ENCODE measurements at regions not wholly inside any gene's neighbourhood (a gene's known extent, or its start where the extent isn't known, plus 50 kb on each side); places are given as distances from the start of the nearest gene placed in this dataset.

DNA sequence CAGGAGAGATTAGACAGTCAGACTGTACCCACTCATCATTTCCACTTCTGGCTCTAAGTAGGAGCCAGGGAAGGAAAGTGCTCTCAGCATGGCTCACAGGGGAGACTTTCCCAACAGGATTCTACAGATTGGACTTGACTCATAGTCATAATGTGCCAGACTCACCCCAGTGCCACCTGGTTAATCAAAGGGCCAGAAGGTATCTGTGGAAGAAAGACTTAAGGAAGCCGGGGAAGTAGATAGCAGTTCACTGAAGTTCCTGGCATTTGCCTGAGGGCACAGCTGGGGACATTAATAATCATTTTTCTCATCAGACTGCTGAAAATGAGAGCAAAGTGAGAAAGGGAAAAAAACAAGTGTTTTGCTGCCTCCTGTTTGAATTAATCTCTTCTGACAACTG is 717.5 kb downstream of the TUSC7 start (continued):
- TF ChIP-seq NFE2 (IDR thresholded peaks at IDR 0.05; ENCODE audit: low read depth), result no peak
- TF ChIP-seq, protein P1, sequence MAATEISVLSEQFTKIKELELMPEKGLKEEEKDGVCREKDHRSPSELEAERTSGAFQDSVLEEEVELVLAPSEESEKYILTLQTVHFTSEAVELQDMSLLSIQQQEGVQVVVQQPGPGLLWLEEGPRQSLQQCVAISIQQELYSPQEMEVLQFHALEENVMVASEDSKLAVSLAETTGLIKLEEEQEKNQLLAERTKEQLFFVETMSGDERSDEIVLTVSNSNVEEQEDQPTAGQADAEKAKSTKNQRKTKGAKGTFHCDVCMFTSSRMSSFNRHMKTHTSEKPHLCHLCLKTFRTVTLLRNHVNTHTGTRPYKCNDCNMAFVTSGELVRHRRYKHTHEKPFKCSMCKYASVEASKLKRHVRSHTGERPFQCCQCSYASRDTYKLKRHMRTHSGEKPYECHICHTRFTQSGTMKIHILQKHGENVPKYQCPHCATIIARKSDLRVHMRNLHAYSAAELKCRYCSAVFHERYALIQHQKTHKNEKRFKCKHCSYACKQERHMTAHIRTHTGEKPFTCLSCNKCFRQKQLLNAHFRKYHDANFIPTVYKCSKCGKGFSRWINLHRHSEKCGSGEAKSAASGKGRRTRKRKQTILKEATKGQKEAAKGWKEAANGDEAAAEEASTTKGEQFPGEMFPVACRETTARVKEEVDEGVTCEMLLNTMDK (IDR thresholded peaks at IDR 0.05; ENCODE audit: borderline replicate concordance, insufficient read depth, low read depth, low read length, poor library complexity, severe bottlenecking), result no peak

DNA sequence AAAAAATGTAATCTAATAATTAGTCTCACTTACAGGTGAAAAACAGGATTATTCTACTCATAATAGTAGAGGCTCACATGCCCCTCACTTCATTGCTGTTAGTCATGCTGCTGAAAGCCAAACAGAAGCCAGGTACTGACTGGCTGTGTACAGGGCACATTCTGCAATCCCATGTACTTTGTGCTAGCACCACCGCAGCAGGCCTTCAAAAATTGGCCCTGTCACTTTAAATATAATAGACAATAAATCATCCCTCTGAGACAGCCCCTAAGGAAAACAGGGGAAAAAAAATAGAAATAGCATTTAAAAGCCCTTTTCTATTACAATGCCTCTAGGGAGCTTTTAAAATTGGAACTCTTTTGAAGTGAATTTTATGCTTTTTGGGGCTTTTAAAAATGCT is 723.8 kb downstream of the TUSC7 start:
- no TSS peak for BruUV-seq (replicated peaks)
- intact Hi-C loops (cut with micrococcal nuclease) (no loop called here), in situ Hi-C loops (cut with MboI) (no loop called here)
- no peaks in the 10 kb centered on the region for H3K36me3 ChIP-seq (ENCODE audit: control insufficient read depth, insufficient read depth, low read length)
- H3K27ac ChIP-seq (ENCODE audit: extremely low read depth, low read depth, low read length), result no peak overlapping the region
- H3K9me3 ChIP-seq (replicated peaks; ENCODE audit: control insufficient read depth, insufficient read depth, low read depth, low read length), result no peaks in the 10 kb centered on the region
- no peaks in the 10 kb centered on the region for H3K9me1 ChIP-seq (ENCODE audit: control insufficient read depth, insufficient read depth, low read length)
- no peak overlapping the region for H2AFZ ChIP-seq (ENCODE audit: low read depth, low read length)
- POLR2A ChIA-PET, result no interaction called here
- H3K79me2 ChIP-seq (ENCODE audit: control insufficient read depth, insufficient read depth, low read length), result no peaks in the 10 kb centered on the region
- WGBS (ENCODE audit: insufficient coverage, low coverage, missing lambda C conversion rate), result 0% methylated on average over 1 of the region's 1 CpG
- no peak overlapping the region for H3K4me3 ChIP-seq
- CTCF ChIA-PET (ENCODE audit: low intra/inter-chr PET ratio), result no interaction called here
- no peak overlapping the region for H3K9ac ChIP-seq (ENCODE audit: insufficient read depth in 1 of 2, low read depth in 2 of 2, low read length in 2 of 2)
- no peaks in the 10 kb centered on the region for H3K27me3 ChIP-seq (ENCODE audit: control insufficient read depth in 2 of 2, insufficient read depth in 2 of 2, low read length in 2 of 2)
- no peak for ATAC-seq
- no peaks in the 10 kb centered on the region for H3K4me1 ChIP-seq (replicated peaks in 1 of 2; ENCODE audit: control insufficient read depth in 2 of 2, insufficient read depth in 2 of 2, low read length in 2 of 2)
- FAIRE-seq, result no peak
- no peak for DNase-seq (ENCODE audit: extremely low read depth in 1 of 4, low spot score in 3 of 4)
- no peaks in the 10 kb centered on the region for H4K20me1 ChIP-seq (replicated peaks; ENCODE audit: control insufficient read depth, insufficient read depth, low read length)
- H3K4me2 ChIP-seq (ENCODE audit: insufficient read depth, low read length), result no peak overlapping the region
- TF ChIP-seq ZNF561 (CRISPR knock-in tag; conservative IDR thresholded peaks at IDR 0.05) (no peak), ILF3 (IDR thresholded peaks at IDR 0.05; ENCODE audit: borderline replicate concordance) (no peak), HDAC8 (tag; IDR thresholded peaks at IDR 0.05) (no peak), ZNF589 (CRISPR knock-in tag; IDR thresholded peaks at IDR 0.05; ENCODE audit: low read depth) (no peak), ZSCAN29 (IDR thresholded peaks at IDR 0.05) (no peak), EP300 (IDR thresholded peaks at IDR 0.05; ENCODE audit: low read length) (no peak), EWSR1 (IDR thresholded peaks at IDR 0.05; ENCODE audit: borderline replicate concordance, low read depth, partially characterized antibody) (no peak), GATAD2A (IDR thresholded peaks at IDR 0.05) (no peak), BRF1 (IDR thresholded peaks at IDR 0.05; ENCODE audit: borderline replicate concordance, extremely low read depth, insufficient read length) (no peak)
- TF ChIP-seq, protein P2, sequence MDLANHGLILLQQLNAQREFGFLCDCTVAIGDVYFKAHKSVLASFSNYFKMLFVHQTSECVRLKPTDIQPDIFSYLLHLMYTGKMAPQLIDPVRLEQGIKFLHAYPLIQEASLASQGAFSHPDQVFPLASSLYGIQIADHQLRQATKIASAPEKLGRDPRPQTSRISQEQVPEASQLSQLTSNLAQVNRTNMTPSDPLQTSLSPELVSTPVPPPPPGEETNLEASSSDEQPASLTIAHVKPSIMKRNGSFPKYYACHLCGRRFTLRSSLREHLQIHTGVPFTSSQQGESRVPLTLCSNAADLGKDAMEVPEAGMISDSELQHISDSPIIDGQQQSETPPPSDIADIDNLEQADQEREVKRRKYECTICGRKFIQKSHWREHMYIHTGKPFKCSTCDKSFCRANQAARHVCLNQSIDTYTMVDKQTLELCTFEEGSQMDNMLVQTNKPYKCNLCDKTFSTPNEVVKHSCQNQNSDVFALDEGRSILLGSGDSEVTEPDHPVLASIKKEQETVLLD (IDR thresholded peaks at IDR 0.05), result no peak
- TF ChIP-seq, protein P3, sequence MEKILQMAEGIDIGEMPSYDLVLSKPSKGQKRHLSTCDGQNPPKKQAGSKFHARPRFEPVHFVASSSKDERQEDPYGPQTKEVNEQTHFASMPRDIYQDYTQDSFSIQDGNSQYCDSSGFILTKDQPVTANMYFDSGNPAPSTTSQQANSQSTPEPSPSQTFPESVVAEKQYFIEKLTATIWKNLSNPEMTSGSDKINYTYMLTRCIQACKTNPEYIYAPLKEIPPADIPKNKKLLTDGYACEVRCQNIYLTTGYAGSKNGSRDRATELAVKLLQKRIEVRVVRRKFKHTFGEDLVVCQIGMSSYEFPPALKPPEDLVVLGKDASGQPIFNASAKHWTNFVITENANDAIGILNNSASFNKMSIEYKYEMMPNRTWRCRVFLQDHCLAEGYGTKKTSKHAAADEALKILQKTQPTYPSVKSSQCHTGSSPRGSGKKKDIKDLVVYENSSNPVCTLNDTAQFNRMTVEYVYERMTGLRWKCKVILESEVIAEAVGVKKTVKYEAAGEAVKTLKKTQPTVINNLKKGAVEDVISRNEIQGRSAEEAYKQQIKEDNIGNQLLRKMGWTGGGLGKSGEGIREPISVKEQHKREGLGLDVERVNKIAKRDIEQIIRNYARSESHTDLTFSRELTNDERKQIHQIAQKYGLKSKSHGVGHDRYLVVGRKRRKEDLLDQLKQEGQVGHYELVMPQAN (IDR thresholded peaks at IDR 0.05; ENCODE audit: borderline replicate concordance), result no peak

Measured in K562 (cell line).